ENCODE measurements at regions not wholly inside any gene's neighbourhood (a gene's known extent, or its start where the extent isn't known, plus 50 kb on each side); places are given as distances from the start of the nearest gene placed in this dataset.

DNA sequence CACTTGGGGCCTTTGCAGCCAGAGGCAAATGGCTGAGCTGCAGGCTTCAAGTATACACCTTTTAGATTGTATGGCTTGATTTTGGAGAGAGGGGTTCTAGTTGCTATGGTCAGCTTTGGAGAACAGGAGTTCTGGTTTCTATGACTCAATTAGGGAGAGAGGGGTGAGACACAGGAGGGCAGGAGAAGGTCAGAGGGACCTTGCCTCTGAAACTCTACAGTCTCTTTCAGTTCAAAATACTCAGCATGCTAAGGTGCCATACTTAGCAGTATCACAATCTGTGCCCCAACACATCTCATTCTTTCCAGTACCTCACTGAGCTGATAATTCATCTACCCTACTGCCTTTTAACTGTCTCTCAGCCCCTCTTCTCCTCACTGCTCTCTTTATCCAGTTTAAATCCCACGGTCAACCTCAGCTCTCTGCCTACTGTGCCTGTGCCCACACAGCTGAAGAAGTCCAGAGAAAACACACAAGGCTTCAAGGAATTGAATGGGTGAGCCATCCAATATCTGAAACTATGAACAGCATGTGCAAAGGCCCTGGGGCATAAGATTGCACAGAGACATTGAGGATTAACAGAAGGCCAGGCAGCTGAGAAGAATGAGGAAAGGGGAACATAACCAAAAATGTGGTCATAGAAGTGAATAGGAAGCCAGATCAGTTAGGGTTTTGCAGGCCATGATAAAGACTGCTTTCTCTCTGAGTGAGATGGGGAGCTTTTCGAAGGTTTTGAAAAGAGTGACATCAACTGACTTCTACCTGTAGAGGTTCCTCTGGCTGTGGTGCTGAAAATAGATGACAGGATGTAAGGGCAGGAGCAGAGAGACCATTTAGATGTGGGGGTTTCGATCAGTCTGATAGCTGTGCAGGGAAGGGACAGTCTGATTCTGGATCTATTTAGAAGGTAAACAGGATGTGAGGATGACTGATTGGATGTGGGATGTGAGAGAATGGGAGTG is 54.5 kb upstream of the C3orf80 start:
- TF ChIP-seq POLR2AphosphoS5 (IDR thresholded peaks at IDR 0.05), result no peak
- no peak for TF ChIP-seq POLR2A (IDR thresholded peaks at IDR 0.05)
- TF ChIP-seq CTCF (IDR thresholded peaks at IDR 0.05), result no peak

All from prostate gland (tissue), 2 donors.